MM.1S (cell line): ENCODE measurements at regions not wholly inside any gene's neighbourhood (a gene's known extent, or its start where the extent isn't known, plus 50 kb on each side); places are given as distances from the start of the nearest gene placed in this dataset.
A peak's percentile ranks its signal among the peaks of the same experiment; 100 is the strongest.

ENCODE experiments used
- DNase-seq: peaks from one replicate; pipeline ENCODE4 v3.0.0-alpha.2; 2015
- H2AFZ ChIP-seq: fragments of 300-600 bp; sonication (generic); 2 replicates; pipeline ENCODE4 v1.6.0; 2016; ENCODE audit warnings: antibody characterized with exemption, low read length
- H3F3A ChIP-seq: fragments of 300-600 bp; sonication (generic); 2 replicates; pipeline ENCODE4 v1.6.1; 2016; ENCODE audit warnings: mild to moderate bottlenecking, antibody characterized with exemption, low read length, moderate library complexity, mixed read lengths; ENCODE audit not compliant: insufficient read depth
- H3K27ac ChIP-seq: fragments of 300-600 bp; sonication (generic); 2 replicates; pipeline ENCODE4 v1.5.1; 2016; ENCODE audit warnings: mild to moderate bottlenecking, low read length
- H3K27me3 ChIP-seq: fragments of 300-600 bp; sonication (generic); replicated peaks from 2 replicates; pipeline ENCODE4 v1.6.0; 2016; ENCODE audit warnings: low read length; ENCODE audit not compliant: insufficient read depth
- H3K36me3 ChIP-seq: fragments of 300-600 bp; sonication (generic); replicated peaks from 2 replicates; pipeline ENCODE4 v1.6.1; 2016; ENCODE audit warnings: mild to moderate bottlenecking, low read length, mixed read lengths; ENCODE audit not compliant: insufficient read depth
- H3K4me1 ChIP-seq: fragments of 300-600 bp; sonication (generic); 2 replicates; pipeline ENCODE4 v1.6.1; 2016; ENCODE audit warnings: low read length, mixed read lengths
- H3K4me2 ChIP-seq: fragments of 300-600 bp; sonication (generic); 2 replicates; pipeline ENCODE4 v1.6.0; 2016; ENCODE audit warnings: low read depth, low read length
- H3K4me3 ChIP-seq: fragments of 300-600 bp; sonication (generic); 2 replicates; pipeline ENCODE4 v1.5.1; 2016; ENCODE audit warnings: low read length, mixed read lengths
- H3K79me2 ChIP-seq: fragments of 300-600 bp; sonication (generic); 2 replicates; pipeline ENCODE4 v1.6.1; 2016; ENCODE audit warnings: mixed run types, low read length, mixed read lengths
- H3K9ac ChIP-seq: fragments of 300-600 bp; sonication (generic); 2 replicates; pipeline ENCODE4 v1.6.1; 2016; ENCODE audit warnings: low read length, mixed read lengths
- H3K9me2 ChIP-seq: fragments of 300-600 bp; sonication (generic); replicated peaks from 2 replicates; pipeline ENCODE4 v1.6.1; 2016; ENCODE audit warnings: mild to moderate bottlenecking, low read length, mixed read lengths; ENCODE audit not compliant: insufficient read depth
- H3K9me3 ChIP-seq: fragments of 300-600 bp; sonication (generic); replicated peaks from 2 replicates; pipeline ENCODE4 v1.6.1; 2016; ENCODE audit warnings: mild to moderate bottlenecking, low read length, mixed read lengths; ENCODE audit not compliant: insufficient read depth
- H4K20me1 ChIP-seq: fragments of 300-600 bp; sonication (generic); 2 replicates; pipeline ENCODE4 v1.6.1; 2016; ENCODE audit warnings: mild to moderate bottlenecking, low read length, moderate library complexity, mixed read lengths; ENCODE audit not compliant: insufficient read depth
- EZH2 ChIP-seq: fragments of 300-600 bp; sonication (generic); optimal IDR thresholded peaks from 2 replicates; pipeline ENCODE3; 2017; ENCODE audit warnings: low read depth, mild to moderate bottlenecking, antibody characterized with exemption, low read length, mixed read lengths
- EZH2phosphoT487 ChIP-seq: fragments of 300-600 bp; sonication (generic); IDR thresholded peaks from 2 replicates; pipeline ENCODE4 v1.6.1; 2018; ENCODE audit warnings: antibody characterized with exemption, low read length
- TF ChIP-seq, protein P1 (sequence below): fragments of 300-600 bp; sonication (generic); IDR thresholded peaks from 2 replicates; pipeline ENCODE4 v1.5.1; 2016; ENCODE audit warnings: antibody characterized with exemption, low read length, mixed read lengths

GRCh38 chr6:56864171-56864616 lies 90.7 kb upstream of the BEND6 start:
- Histone ChIP-seq H3K36me3 (no peaks in the 10 kb centered on the region), H3F3A (no peaks in the 10 kb centered on the region), H3K4me1 (peaks cover 23% of the 10 kb centered on the region), H3K79me2 (no peaks in the 10 kb centered on the region), H3K27me3 (no peaks in the 10 kb centered on the region), H3K9me2 (no peaks in the 10 kb centered on the region), H3K9me3 (no peaks in the 10 kb centered on the region), H2AFZ (no peak overlapping the region), H4K20me1 (no peaks in the 10 kb centered on the region), H3K4me2 (no peak overlapping the region), H3K9ac (no peak overlapping the region), H3K4me3 (no peak overlapping the region), H3K27ac (no peak overlapping the region)
- TF ChIP-seq, protein P1, sequence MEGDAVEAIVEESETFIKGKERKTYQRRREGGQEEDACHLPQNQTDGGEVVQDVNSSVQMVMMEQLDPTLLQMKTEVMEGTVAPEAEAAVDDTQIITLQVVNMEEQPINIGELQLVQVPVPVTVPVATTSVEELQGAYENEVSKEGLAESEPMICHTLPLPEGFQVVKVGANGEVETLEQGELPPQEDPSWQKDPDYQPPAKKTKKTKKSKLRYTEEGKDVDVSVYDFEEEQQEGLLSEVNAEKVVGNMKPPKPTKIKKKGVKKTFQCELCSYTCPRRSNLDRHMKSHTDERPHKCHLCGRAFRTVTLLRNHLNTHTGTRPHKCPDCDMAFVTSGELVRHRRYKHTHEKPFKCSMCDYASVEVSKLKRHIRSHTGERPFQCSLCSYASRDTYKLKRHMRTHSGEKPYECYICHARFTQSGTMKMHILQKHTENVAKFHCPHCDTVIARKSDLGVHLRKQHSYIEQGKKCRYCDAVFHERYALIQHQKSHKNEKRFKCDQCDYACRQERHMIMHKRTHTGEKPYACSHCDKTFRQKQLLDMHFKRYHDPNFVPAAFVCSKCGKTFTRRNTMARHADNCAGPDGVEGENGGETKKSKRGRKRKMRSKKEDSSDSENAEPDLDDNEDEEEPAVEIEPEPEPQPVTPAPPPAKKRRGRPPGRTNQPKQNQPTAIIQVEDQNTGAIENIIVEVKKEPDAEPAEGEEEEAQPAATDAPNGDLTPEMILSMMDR: no peak
- TF ChIP-seq EZH2: no peak
- TF ChIP-seq EZH2phosphoT487: no peak
- DNase-seq: no peak

GRCh38 chr6:56863366-56863765 lies 91.5 kb upstream of the BEND6 start:
- Histone ChIP-seq H3K9me3 (no peaks in the 10 kb centered on the region), H3K4me1 (peaks cover 23% of the 10 kb centered on the region), H3K79me2 (no peaks in the 10 kb centered on the region), H3K36me3 (no peaks in the 10 kb centered on the region), H3K27ac (no peak overlapping the region), H3F3A (no peaks in the 10 kb centered on the region), H3K9me2 (no peaks in the 10 kb centered on the region), H2AFZ (no peak overlapping the region), H4K20me1 (no peaks in the 10 kb centered on the region), H3K27me3 (no peaks in the 10 kb centered on the region), H3K9ac (no peak overlapping the region), H3K4me3 (no peak overlapping the region), H3K4me2 (no peak overlapping the region)
- TF ChIP-seq EZH2 (no peak), EZH2phosphoT487 (no peak)
- TF ChIP-seq, protein P1: no peak
- DNase-seq: no peak

- no peaks in the 10 kb centered on the region for H3K27me3 ChIP-seq
- no peaks in the 10 kb centered on the region for H4K20me1 ChIP-seq
- H3F3A ChIP-seq: no peaks in the 10 kb centered on the region
- H3K4me1 ChIP-seq: peaks cover 23% of the 10 kb centered on the region
- peak overlapping the region; percentile 6; the same call in 1 of the 2 replicates for H3K4me2 ChIP-seq
- no peak for TF ChIP-seq EZH2phosphoT487
- TF ChIP-seq, protein P1: no peak
- no peak for TF ChIP-seq EZH2
- H3K9ac ChIP-seq: no peak overlapping the region
- no peaks in the 10 kb centered on the region for H3K36me3 ChIP-seq
- no peaks in the 10 kb centered on the region for H3K9me3 ChIP-seq
- H3K9me2 ChIP-seq: no peaks in the 10 kb centered on the region
- no peaks in the 10 kb centered on the region for H3K79me2 ChIP-seq
- 0 out of 2 replicates have a peak overlapping the region, but pooled peaks have one; percentile 28 for H2AFZ ChIP-seq
- no peak overlapping the region for H3K27ac ChIP-seq
- DNase-seq: no peak
- H3K4me3 ChIP-seq: no peak overlapping the region
These were observed 92.3 kb upstream of the BEND6 start for GRCh38 chr6:56862415-56863175.
